ENCODE measurements at regions not wholly inside any gene's neighbourhood (a gene's known extent, or its start where the extent isn't known, plus 50 kb on each side); places are given as distances from the start of the nearest gene placed in this dataset.

DNA sequence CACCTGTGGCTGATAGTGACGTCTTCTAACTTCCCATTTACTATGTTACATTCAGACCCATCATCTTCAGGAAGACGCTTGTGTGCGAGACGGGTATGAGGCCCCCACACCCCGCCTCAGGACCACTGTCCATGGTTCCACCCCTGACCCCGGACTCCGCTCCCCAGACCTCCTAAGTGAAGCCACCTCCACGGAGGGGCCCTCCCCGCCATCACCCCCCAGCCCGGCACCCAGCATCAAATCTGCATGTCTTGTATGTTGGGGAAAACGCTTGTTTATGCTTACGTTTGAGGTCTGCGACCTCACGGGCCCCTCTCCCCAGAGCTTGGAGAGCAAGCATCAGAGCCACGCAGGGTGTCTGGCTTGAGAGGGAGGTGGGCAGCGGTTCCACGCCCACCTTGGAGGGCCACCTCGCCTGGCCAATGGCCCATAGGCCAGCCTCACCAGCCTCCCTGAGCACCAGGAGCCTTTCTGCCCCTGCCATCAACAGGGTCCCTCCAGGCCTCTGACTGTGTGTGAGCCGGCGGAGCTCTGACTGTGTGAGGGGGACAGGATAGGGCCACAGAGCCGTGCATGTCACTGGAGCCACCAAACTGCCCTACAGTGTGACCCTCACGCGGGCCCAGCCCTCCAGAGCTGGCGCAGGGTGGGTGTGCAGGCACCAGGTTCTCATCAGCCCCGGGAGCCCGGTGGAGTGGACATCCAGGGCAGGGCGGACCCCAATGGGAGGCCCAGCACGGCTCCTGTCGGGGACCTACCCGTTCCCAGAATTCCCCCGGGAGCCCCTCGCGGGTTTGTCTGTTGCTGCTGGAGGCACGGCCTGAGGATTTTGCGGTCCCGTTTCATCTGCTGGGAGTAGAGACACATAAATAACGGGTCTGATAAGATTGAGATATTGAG is 88.4 kb upstream of the NKX1-1 start:
- ChIA-PET CTCF (no interaction called here), POLR2A (no interaction called here)
- Mint-ChIP-seq H3K9me3 (no peaks in the 10 kb centered on the region), H3K27me3 (peaks cover 4% of the 10 kb centered on the region), H3K4me3 (no peak overlapping the region), H3K36me3 (ENCODE audit: low read depth) (no peaks in the 10 kb centered on the region), H3K27ac (no peak overlapping the region), H3K4me1 (ENCODE audit: low read depth) (no peaks in the 10 kb centered on the region)
- DNase-seq: no peak
- no peak for ATAC-seq
- TF ChIP-seq, protein P1, sequence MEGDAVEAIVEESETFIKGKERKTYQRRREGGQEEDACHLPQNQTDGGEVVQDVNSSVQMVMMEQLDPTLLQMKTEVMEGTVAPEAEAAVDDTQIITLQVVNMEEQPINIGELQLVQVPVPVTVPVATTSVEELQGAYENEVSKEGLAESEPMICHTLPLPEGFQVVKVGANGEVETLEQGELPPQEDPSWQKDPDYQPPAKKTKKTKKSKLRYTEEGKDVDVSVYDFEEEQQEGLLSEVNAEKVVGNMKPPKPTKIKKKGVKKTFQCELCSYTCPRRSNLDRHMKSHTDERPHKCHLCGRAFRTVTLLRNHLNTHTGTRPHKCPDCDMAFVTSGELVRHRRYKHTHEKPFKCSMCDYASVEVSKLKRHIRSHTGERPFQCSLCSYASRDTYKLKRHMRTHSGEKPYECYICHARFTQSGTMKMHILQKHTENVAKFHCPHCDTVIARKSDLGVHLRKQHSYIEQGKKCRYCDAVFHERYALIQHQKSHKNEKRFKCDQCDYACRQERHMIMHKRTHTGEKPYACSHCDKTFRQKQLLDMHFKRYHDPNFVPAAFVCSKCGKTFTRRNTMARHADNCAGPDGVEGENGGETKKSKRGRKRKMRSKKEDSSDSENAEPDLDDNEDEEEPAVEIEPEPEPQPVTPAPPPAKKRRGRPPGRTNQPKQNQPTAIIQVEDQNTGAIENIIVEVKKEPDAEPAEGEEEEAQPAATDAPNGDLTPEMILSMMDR (IDR thresholded peaks at IDR 0.05): no peak
- intact Hi-C loops (cut with micrococcal nuclease): no loop called here

DNA sequence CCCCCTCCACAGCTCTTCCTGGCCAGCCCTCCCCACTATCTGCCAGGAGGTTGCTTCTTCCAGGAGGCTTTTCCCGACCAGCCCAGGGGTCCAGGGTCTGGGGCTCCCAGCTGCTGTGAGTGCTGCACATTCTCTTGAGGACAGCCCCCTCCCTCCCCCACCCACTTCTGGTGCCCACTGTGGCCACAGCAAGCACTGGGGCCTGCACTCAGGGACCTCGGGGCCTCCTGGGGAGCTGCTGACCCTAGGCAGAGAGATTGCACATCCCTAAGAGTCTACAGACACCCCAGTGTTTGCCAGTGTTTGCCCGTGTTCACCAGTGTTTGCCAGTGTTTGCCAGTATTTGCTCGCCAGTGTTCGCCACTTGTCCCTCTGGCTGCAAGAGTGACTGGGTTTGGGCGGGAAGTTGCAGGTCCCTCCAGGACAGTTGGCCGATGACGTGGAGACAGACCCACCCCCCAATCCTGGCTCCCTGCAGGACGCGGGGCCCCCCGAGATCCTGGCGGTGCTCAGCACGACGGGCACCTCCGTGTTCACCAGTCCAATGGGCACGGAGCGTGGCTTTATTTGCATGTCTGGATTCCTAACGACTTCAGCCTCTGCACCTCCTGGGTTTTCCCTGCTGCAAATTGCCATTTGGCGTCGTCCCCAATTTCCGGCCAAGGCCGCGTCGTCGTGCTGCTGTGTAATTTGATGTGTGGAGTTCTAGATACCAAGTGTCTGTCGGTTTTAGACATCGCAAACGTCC is 87.5 kb upstream of the NKX1-1 start:
- Mint-ChIP-seq H3K36me3 (ENCODE audit: low read depth) (no peaks in the 10 kb centered on the region), H3K4me3 (no peak overlapping the region), H3K9me3 (no peaks in the 10 kb centered on the region), H3K4me1 (ENCODE audit: low read depth) (no peaks in the 10 kb centered on the region), H3K27ac (no peak overlapping the region), H3K27me3 (peaks cover 4% of the 10 kb centered on the region)
- ChIA-PET POLR2A (no interaction called here), CTCF (no interaction called here)
- intact Hi-C loops (cut with micrococcal nuclease): no loop called here
- ATAC-seq (no peak), DNase-seq (no peak)
- TF ChIP-seq, protein P1 (IDR thresholded peaks at IDR 0.05): no peak

DNA sequence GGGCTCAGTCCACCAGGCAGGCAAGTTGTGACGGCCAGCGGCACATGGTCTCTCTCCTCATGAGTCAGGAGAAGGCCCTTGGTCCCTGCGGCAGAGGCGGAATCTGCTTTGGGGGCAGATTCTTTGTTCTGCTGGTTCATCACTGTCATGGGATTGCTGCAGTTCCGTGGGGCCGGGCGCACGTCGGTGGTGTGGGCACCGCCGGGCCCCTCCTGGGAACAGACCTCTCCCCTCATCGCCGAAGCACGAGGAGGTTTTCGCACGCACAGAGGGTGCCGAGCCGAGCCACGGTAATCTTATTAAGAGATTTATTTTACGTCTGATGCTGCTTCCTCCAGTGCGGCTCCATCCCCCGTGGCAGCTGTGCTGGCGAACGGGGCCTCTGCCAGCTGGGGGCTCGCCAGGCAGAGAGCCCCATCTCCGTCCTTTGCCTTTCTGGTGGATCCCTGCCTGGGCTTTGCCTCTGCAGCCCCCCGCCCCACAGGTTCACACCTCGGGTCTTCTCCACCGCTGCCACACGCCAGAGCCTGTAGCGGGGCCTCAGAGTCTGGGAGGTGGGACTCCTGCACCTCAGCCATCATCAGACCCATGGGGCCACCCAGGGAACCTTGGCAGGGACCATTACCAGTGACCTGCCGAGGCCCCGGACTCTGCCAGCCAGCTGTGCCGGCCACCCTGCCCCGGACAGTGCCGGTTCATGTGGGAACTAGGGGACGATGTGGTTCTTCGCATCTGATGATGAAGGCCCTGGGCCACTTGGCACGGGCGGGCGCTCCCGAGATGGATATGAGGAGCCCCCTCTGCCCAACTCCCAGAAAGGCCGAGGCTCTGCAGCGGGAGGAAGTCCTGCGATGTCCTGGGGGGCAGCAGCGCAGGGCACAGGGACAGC is 86.7 kb upstream of the NKX1-1 start:
- Mint-ChIP-seq H3K36me3 (ENCODE audit: low read depth) (no peaks in the 10 kb centered on the region), H3K4me3 (no peak overlapping the region), H3K27me3 (peaks cover 4% of the 10 kb centered on the region), H3K27ac (no peak overlapping the region), H3K4me1 (ENCODE audit: low read depth) (no peaks in the 10 kb centered on the region), H3K9me3 (no peaks in the 10 kb centered on the region)
- TF ChIP-seq, protein P1 (IDR thresholded peaks at IDR 0.05): no peak
- DNase-seq: no peak
- ChIA-PET POLR2A (no interaction called here), CTCF (no interaction called here)
- ATAC-seq: no peak
- intact Hi-C loops (cut with micrococcal nuclease): no loop called here

DNA sequence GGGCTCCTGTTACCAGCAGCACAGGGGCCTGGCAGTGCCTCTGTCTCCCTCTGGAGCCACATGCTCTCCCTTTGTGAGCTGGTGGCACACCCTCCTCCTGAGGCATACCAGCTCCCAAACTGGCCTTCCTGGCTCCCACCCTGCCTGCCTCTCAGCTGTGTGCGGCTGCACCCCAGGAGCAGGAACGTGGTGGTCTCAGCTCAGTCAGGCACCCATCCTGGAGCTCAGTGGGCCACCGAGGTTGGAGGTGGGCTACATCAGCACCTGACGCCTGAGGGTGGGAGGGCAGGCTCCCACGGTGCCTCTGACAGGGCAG is 85.9 kb upstream of the NKX1-1 start:
- POLR2A ChIA-PET: no interaction called here
- H3K27me3 Mint-ChIP-seq: peaks cover 4% of the 10 kb centered on the region
- no peaks in the 10 kb centered on the region for H3K36me3 Mint-ChIP-seq (ENCODE audit: low read depth)
- peaks cover 4% of the 10 kb centered on the region for H3K9me3 Mint-ChIP-seq
- TF ChIP-seq, protein P1 (IDR thresholded peaks at IDR 0.05): no peak
- CTCF ChIA-PET: no interaction called here
- no peak for DNase-seq
- H3K4me1 Mint-ChIP-seq (ENCODE audit: low read depth): no peaks in the 10 kb centered on the region
- H3K27ac Mint-ChIP-seq: no peak overlapping the region
- no peak for ATAC-seq
- H3K4me3 Mint-ChIP-seq: no peak overlapping the region
- intact Hi-C loops (cut with micrococcal nuclease): no loop called here

Data from activated CD8-positive, alpha-beta T cell treated with anti-CD3 and anti-CD28 coated beads for 36 hours (primary cell).